CD4-positive, alpha-beta T cell (primary cell): ENCODE measurements at regions not wholly inside any gene's neighbourhood (a gene's known extent, or its start where the extent isn't known, plus 50 kb on each side); places are given as distances from the start of the nearest gene placed in this dataset.
"Not testable (repeated sequence)": the region's sequence is repeated elsewhere in the genome, so short reads cannot be mapped to it uniquely, and the experiment has no call there.

Source experiments
- ATAC-seq: fragments of 200-7000 bp; cut with Tn5 transposase; one replicate; pipeline ENCODE4 v1.10.0; 2022; ENCODE audit warnings: mild to moderate bottlenecking; ENCODE audit not compliant: poor library complexity
- CTCF ChIA-PET: fragments of 350-600 bp; sonication (Branson Sonifier 250); formaldehyde crosslinking; loops from one replicate; lab custom pipeline; 2021; ENCODE audit warnings: antibody characterized with exemption, inconsistent platforms; lab: Charles Lee
- POLR2A ChIA-PET: fragments of 350-600 bp; sonication (Branson Sonifier 250); formaldehyde crosslinking; loops from one replicate; lab custom pipeline; 2021; ENCODE audit warnings: antibody characterized with exemption, inconsistent platforms; lab: Charles Lee
- DNase-seq, 14 experiments: peaks; one replicate each; pipeline ENCODE4 v3.0.0-alpha.2; 2013 to 2020; ENCODE audit warnings: mixed read lengths in 2 of 14
- H3K27ac ChIP-seq, 2 donors: one replicate each; pipeline versions ENCODE4 v1.5.1 to v1.7.0; 2013; ENCODE audit warnings: low read length in 2 of 2, low read depth in 1 of 2, mild to moderate bottlenecking in 1 of 2
- H3K27me3 ChIP-seq, 2 experiments: 1 replicate in 1 of 2; 2 replicates in 1 of 2; pipeline versions ENCODE4 v1.6.1 to v1.7.0; 2013; ENCODE audit warnings: low read length in 2 of 2, control low read depth in 1 of 2, mild to moderate bottlenecking in 1 of 2, moderate library complexity in 1 of 2; ENCODE audit not compliant: insufficient read depth in 2 of 2, control insufficient read depth in 1 of 2
- H3K36me3 ChIP-seq: one replicate; pipeline ENCODE4 v1.6.1; 2013; ENCODE audit warnings: low read length, control low read depth; ENCODE audit not compliant: insufficient read depth
- H3K4me1 ChIP-seq: one replicate; pipeline ENCODE4 v1.6.1; 2013; ENCODE audit warnings: low read length, control low read depth; ENCODE audit not compliant: insufficient read depth
- H3K4me3 ChIP-seq: one replicate; pipeline ENCODE4 v1.5.1; 2013; ENCODE audit warnings: mild to moderate bottlenecking, low read length, moderate library complexity
- H3K9me3 ChIP-seq, 2 experiments: 1 replicate in 1 of 2; 2 replicates in 1 of 2; pipeline versions ENCODE4 v1.6.1 to v1.7.0; 2013; ENCODE audit warnings: low read length in 2 of 2, mild to moderate bottlenecking in 2 of 2, control low read depth in 1 of 2, moderate library complexity in 1 of 2; ENCODE audit not compliant: control insufficient read depth in 1 of 2, insufficient read depth in 1 of 2
- H3K27ac Mint-ChIP-seq: one replicate; pipeline ENCODE4 v1.8.0; 2020; ENCODE audit warnings: mixed read lengths
- H3K27me3 Mint-ChIP-seq: one replicate; pipeline ENCODE4 v1.8.0; 2021; ENCODE audit warnings: mixed read lengths
- H3K36me3 Mint-ChIP-seq: one replicate; pipeline ENCODE4 v1.8.0; 2021; ENCODE audit warnings: low read depth, mixed read lengths
- H3K4me1 Mint-ChIP-seq: one replicate; pipeline ENCODE4 v1.8.0; 2021; ENCODE audit warnings: low read depth, mixed read lengths
- H3K4me3 Mint-ChIP-seq: one replicate; pipeline ENCODE4 v1.8.0; 2020; ENCODE audit warnings: mild to moderate bottlenecking, mixed read lengths
- H3K9me3 Mint-ChIP-seq: one replicate; pipeline ENCODE4 v1.8.0; 2020; ENCODE audit warnings: mixed read lengths
- CTCF ChIP-seq: fragments of 200-600 bp; IDR thresholded peaks from one replicate; pipeline ENCODE4 v1.8.0; 2022; ENCODE audit warnings: antibody characterized with exemption, mild to moderate bottlenecking
- intact Hi-C, 2 experiments: fragments of 100-400 bp; cut with DNase I in 1 of 2; cut with micrococcal nuclease in 1 of 2; formaldehyde crosslinking; loops; one replicate each; pipeline versions ENCODE4 v1.15.1 to v1.9.0; 2023 to 2025; cut with DNase I, micrococcal nuclease

GRCh38 chr3:160098926-160099626, 110.4 kb downstream of the IL12A start:
- no peaks in the 10 kb centered on the region for H3K4me1 Mint-ChIP-seq
- Histone ChIP-seq H3K4me1 (no peaks in the 10 kb centered on the region), H3K36me3 (no peaks in the 10 kb centered on the region), H3K9me3 (no peaks in the 10 kb centered on the region), H3K4me3 (no peak overlapping the region), H3K27ac (no peak overlapping the region), H3K27me3 (no peaks in the 10 kb centered on the region)
- H3K27me3 Mint-ChIP-seq = peaks cover 6% of the 10 kb centered on the region
- intact Hi-C loops = no loop called here
- no peaks in the 10 kb centered on the region for H3K36me3 Mint-ChIP-seq
- no peaks in the 10 kb centered on the region for H3K9me3 Mint-ChIP-seq
- no peak overlapping the region for H3K27ac Mint-ChIP-seq
- POLR2A ChIA-PET = no interaction called here
- CTCF ChIA-PET = interaction anchor here (1.0 kb wide), 1 partner anchor 9 kb away, joined by 3 read pairs; no protein-coding TSS in a partner anchor
- no peak overlapping the region for H3K4me3 Mint-ChIP-seq
- no peak for TF ChIP-seq CTCF
- ATAC-seq (no peak), DNase-seq (no peak)

GRCh38 chr3:160099834-160100233, 111.2 kb downstream of the IL12A start:
- no peak for TF ChIP-seq CTCF

DNA sequence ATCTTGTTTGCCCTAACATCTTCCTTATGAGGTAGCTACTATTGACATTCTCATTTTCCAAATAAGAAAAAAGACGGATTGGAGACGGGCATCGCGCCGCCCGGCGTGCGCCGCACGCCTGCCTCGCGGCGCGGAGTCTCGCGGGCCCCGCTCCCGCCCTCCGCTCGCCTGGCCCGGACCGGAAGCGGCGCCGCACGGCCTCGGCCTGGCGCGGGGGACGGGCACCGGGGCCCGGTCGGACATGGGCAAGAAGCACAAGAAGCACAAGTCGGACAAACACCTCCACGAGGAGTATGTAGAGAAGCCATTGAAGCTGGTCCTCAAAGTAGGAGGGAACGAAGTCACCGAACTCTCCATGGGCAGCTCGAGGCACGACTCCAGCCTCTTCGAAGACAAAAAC, 112.0 kb downstream of the IL12A start:
- Histone ChIP-seq H3K27ac (no peak overlapping the region), H3K4me1 (no peaks in the 10 kb centered on the region), H3K36me3 (no peaks in the 10 kb centered on the region), H3K9me3 (no peaks in the 10 kb centered on the region), H3K27me3 (no peaks in the 10 kb centered on the region), H3K4me3 (no peak overlapping the region)
- no peak for TF ChIP-seq CTCF
- CTCF ChIA-PET = no interaction called here
- DNase-seq (no peak), ATAC-seq (no peak)
- Mint-ChIP-seq H3K27me3 (peaks cover 6% of the 10 kb centered on the region), H3K9me3 (no peaks in the 10 kb centered on the region), H3K27ac (no peak overlapping the region), H3K36me3 (no peaks in the 10 kb centered on the region), H3K4me1 (no peaks in the 10 kb centered on the region), H3K4me3 (no peak overlapping the region)
- POLR2A ChIA-PET = no interaction called here
- intact Hi-C loops = no loop called here

More at GRCh38 chr3:160099834-160100233, 111.2 kb downstream of the IL12A start:
- ATAC-seq (no peak), DNase-seq (no peak)
- CTCF ChIA-PET = interaction anchor here (1.0 kb wide), 1 partner anchor 10 kb away, joined by 3 read pairs; no protein-coding TSS in a partner anchor
- POLR2A ChIA-PET = no interaction called here
- Histone ChIP-seq H3K9me3 (no peaks in the 10 kb centered on the region), H3K27ac (no peak overlapping the region), H3K4me1 (no peaks in the 10 kb centered on the region), H3K36me3 (no peaks in the 10 kb centered on the region), H3K27me3 (no peaks in the 10 kb centered on the region), H3K4me3 (no peak overlapping the region)
- H3K4me1 Mint-ChIP-seq = no peaks in the 10 kb centered on the region
- no peak overlapping the region for H3K27ac Mint-ChIP-seq
- peaks cover 6% of the 10 kb centered on the region for H3K27me3 Mint-ChIP-seq
- intact Hi-C loops = no loop called here
- H3K36me3 Mint-ChIP-seq = no peaks in the 10 kb centered on the region
- H3K9me3 Mint-ChIP-seq = no peaks in the 10 kb centered on the region
- no peak overlapping the region for H3K4me3 Mint-ChIP-seq

DNA sequence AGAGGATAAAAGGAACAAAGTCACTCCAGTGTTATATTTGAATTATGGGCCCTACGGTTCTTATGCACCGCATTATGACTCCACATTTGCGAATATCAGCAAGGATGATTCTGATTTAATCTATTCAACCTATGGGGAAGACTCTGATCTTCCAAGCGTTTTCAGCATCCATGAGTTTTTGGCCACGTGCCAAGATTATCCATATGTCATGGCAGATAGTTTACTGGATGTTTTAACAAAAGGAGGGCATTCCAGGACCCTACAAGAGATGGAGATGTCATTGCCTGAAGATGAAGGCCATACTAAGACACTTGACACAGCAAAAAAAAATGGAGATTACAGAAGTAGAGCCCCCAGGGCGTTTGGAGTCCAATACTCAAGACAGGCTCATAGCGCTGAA, 113.4 kb downstream of the IL12A start:
- not testable (repeated sequence) for H3K4me1 ChIP-seq, H3K27ac Mint-ChIP-seq

More for the DNA sequence above, 113.4 kb downstream of the IL12A start:
- H3K4me1 Mint-ChIP-seq, ATAC-seq, POLR2A ChIA-PET, H3K4me3 ChIP-seq, H3K27ac ChIP-seq, intact Hi-C loops, H3K27me3 ChIP-seq, H3K36me3 ChIP-seq, CTCF ChIA-PET, DNase-seq, H3K9me3 ChIP-seq, H3K36me3 Mint-ChIP-seq, H3K9me3 Mint-ChIP-seq, H3K4me3 Mint-ChIP-seq, H3K27me3 Mint-ChIP-seq: not testable (repeated sequence)
